HUDEP-2 (cell line): ENCODE measurements at regions not wholly inside any gene's neighbourhood (a gene's known extent, or its start where the extent isn't known, plus 50 kb on each side); places are given as distances from the start of the nearest gene placed in this dataset.

ENCODE experiments used
- DNase-seq, 76 experiments: peaks; one replicate each; lab custom pipeline; 2025; ENCODE audit not compliant: unreplicated experiment in 76 of 76; lab: John Stamatoyannopoulos, UW

DNA sequence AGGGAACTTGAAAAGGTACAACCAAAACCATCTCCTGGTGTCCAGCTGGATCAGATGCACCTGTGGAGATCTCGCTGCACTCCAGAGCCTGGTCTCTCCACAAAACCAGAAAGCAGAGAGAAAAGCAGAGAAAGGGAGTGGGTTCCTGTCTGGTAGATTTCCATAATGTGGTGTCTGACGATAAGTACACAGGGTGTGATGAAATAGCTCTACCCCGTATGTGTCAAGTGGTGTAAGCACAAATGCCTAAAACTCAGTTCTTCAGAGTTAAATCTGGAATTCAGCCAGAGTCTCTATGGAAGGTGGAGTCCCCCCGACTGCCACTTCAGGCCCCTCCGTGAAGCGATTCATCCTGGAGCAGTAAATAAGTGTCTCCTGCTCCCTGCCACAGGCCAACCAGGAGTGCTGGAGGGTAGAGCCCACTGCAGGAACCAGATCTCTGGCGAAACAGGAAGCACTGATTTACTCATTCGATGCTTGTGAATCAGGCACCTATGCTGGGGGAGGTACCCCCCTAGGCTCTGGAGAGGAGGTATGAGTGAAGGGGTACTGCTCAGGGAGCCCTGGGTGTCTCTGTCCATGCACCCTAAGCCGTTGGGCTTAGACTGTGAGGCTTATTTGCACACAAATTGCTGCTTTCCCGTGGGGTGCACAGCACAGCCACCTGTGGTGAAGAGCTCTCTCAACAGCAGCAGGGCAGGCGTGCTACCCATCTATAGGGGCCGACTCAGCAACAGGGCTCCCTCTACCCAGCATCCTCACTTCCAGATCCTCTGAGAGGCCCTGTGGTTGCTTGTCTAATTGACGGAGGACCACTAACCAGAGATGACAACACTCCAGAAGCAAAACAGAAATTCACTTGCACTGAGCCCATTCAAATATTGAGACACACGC is 97.1 kb upstream of the MYOCD start:
- no peak for DNase-seq

DNA sequence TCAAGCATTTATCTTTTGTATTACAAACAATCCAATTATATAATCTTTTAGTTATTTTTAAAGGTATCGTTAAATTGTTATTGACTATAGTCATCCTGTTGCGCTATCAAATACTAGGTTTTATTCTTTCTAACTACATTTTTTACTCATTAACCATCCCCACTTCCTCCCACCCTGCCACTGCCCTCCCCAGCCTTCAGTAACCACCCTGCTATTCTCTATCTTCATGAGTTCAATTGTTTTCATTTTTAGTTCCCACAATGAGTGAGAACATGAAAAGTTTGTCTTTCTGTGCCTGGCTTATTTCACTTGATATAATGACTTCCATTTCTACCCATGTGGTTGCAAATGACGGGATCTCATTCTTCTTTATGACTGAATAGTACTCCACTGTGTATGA is 94.1 kb upstream of the MYOCD start:
- no peak for DNase-seq

DNA sequence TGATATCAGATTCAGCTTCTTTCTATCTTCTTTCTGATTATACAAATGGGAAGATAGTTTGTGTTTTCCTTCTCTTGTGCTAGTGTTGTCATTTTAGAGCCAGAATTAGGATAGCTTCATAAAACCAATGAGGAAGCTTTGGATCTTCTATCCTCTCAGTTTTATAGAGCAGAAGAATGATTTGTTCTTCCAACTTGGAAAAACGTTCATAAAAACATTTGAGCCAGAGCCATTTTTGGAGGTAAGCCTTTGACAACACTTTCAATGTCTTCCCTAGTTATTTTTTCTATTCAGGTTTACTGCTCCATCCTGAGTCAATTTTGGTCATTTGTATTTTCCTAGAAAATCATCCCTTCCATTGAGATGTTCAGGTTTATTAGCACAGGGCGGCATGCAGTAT is 91.2 kb upstream of the MYOCD start:
- no peak for DNase-seq

DNA sequence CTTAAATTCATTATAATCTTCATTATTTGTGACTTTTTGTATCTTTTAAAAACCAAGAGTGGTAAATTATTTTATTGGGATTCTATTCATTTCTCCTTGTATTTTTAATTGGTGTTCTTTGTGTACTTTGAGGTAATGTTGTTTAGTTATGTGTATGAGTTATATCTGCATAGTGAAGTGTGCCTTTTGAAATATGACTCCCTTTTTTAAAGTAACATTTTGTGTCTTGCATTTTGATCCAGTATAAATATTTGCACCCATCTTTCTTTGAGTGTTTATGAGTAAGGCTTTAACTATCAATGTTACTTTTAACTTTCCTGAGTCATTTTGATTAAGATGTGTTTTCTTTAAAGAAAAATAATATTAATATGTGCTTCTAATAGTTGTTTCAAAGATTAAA is 90.0 kb upstream of the MYOCD start:
- no peak for DNase-seq

DNA sequence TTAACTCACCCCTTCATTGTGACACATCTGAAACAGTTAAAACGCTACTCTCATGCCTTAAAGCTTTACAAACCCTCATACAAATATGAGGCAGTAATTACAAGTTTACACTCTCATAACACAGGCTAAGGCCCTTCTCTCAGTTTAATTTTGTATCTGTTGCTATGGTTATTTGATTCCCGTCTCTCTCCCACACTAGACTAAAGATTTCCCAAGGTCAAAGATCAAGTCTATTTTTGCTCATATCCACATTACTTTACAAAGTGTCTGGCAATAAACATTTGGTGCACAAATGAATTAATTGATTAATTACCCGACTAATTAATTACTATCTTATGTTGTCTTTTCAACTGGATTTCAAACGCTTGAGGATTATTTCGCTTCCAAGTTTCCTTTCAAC is 86.4 kb upstream of the MYOCD start:
- no peak for DNase-seq

DNA sequence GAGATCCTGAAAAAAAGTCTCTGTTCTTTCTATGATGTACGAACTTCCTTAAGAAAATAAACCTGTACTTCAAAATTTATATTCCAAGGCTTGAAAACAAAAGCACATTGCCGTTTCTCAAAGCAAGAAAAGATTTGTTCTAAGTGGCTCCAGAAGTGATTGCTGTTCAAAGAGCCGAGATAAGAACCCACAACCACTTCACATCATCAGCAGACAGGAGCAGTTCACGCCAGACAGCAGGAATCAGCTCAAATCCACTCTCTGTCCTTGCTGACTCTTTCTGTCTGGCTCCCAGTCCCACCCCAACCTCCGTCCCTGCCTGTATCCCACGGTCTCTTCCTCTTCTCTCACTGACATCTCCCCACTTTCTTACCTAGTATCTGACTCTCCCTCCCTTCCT is 85.0 kb upstream of the MYOCD start:
- no peak for DNase-seq

DNA sequence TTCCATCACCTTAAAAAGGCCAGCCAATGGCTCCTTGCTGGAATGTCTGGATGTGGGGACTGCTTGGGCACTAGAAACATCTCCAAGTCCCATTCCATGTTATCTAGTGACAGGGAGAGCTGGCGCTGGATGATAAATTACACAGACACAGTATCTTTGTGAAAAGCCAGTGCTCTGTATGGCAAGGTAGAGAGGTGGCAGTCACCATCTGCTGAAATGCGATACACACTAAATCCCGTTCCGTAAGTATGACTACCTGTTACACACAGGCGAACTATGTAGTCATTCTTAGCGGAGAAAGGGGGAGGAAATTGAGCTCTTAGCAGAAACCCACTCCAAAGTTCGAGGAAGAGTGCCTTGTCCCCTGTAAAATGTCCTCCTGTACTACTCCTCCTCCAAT is 81.0 kb upstream of the MYOCD start:
- no peak for DNase-seq

GRCh38 chr17:12588531-12588930 is 77.2 kb upstream of the MYOCD start:
- DNase-seq: no peak

- DNase-seq: no peak
Measured at GRCh38 chr17:12590417-12590816, 75.3 kb upstream of the MYOCD start.

- no peak for DNase-seq
Measured at GRCh38 chr17:12591021-12591735, 74.5 kb upstream of the MYOCD start.

DNA sequence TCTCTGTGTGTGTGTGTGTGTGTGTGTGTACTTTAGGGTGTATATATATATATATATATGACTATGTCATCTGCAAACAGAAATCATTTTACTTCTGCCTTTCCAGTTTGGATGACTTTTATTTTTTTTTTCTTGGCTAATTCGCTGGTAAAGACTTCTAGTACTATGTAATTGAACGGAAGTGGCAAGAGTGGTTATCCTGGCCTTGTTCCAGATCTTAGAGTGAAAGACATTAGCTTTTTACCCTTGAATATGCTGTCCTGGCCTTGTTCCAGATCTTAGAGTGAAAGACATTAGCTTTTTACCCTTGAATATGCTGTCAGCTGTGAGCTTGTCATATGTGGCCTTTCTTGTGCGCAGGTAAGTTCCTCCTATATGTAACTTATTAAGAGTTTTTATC is 72.7 kb upstream of the MYOCD start:
- DNase-seq: no peak

GRCh38 chr17:12596961-12597360 is 68.7 kb upstream of the MYOCD start:
- DNase-seq: no peak

GRCh38 chr17:12597895-12598294 is 67.8 kb upstream of the MYOCD start:
- DNase-seq: no peak

DNA sequence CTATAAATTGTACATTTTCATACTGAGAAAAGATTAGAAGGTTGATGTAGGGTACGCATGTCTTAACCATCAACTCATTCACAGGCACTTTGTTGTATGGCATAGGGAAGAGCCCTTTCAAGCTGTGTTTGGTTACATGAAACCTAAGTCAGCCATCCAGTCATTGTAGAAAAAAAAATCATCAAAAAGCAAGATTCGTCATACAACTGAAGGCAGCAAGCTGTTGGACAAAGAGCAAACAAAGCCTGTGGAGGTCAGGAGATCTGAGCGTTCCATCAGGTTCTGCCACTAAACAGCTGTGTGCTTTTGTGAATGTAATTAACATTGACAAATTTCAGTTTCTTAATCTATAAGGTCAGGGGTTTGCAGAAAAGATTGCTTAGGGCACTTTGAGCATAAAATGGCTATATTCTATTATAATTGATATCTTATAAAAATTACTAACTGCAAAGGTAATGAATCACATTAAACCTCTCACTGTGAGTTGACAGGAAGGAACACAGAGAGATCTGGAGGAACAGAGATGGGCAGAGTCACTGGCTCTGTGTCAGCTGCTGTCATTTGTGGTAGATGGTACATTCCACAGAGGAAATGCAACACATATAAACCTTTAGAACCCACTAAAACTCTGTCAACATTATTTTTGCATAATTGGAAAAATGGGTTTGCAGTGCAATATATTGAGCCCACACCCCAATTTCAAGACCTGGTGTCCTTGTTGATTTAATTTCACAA is 66.3 kb upstream of the MYOCD start:
- DNase-seq: no peak

DNA sequence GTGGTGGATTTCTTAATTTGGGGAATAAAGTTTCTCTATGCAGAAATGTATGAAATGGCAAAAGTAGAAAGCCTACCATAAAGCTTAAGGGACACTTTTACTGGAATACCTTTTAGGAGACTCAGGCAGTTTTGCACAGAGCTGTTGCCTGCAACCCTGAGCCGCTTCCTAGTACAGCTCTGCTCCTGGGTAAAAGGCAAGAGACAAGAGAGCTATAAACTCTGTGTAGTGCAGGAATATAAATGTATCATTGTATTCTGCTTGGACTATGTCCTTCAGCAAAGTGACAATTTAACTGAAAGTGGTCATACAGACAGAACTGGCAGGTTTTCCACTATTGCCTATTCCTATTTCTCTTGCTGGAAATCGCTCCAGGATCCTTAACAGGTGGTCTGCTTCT is 65.3 kb upstream of the MYOCD start:
- no peak for DNase-seq

GRCh38 chr17:12603566-12603965 is 62.1 kb upstream of the MYOCD start:
- no peak for DNase-seq

- no peak for DNase-seq
Measured at GRCh38 chr17:12605222-12605621, 60.5 kb upstream of the MYOCD start.

GRCh38 chr17:12613566-12613965 is 52.1 kb upstream of the MYOCD start:
- DNase-seq: no peak
